Gastrocnemius medialis (tissue), 4 donors: ENCODE measurements at regions not wholly inside any gene's neighbourhood (a gene's known extent, or its start where the extent isn't known, plus 50 kb on each side); places are given as distances from the start of the nearest gene placed in this dataset.

Source experiments
- CTCF ChIP-seq, 5 experiments: fragments of 450-650 bp in 3 of 5; fragments of 200-600 bp in 2 of 5; sonication (generic) in 2 of 5; IDR thresholded peaks in 4 of 5; conservative IDR thresholded peaks in 1 of 5; 1 replicate in 4 of 5; 2 replicates in 1 of 5; pipeline ENCODE4 v1.5.1; 2016 to 2019; ENCODE audit warnings: antibody characterized with exemption in 5 of 5, mild to moderate bottlenecking in 3 of 5, moderate library complexity in 3 of 5
- POLR2A ChIP-seq, 2 donors: fragments of 450-650 bp; IDR thresholded peaks; one replicate each; pipeline ENCODE4 v1.6.1; 2017; ENCODE audit warnings: antibody characterized with exemption in 2 of 2, mild to moderate bottlenecking in 2 of 2, moderate library complexity in 2 of 2

- no peak for TF ChIP-seq CTCF (IDR thresholded peaks at IDR 0.05 in 4 of 5, conservative IDR thresholded peaks at IDR 0.05 in 1 of 5)
- TF ChIP-seq POLR2A (IDR thresholded peaks at IDR 0.05): no peak
Observed at GRCh38 chr6:144586986-144587385, 301.9 kb downstream of the UTRN start.
